H9 (cell line): ENCODE measurements at regions not wholly inside any gene's neighbourhood (a gene's known extent, or its start where the extent isn't known, plus 50 kb on each side); places are given as distances from the start of the nearest gene placed in this dataset.
A peak's percentile ranks its signal among the peaks of the same experiment; 100 is the strongest.

Source experiments
- DNase-seq: peaks from one replicate; pipeline ENCODE4 v3.0.0-alpha.2; 2017
- H2AFZ ChIP-seq: one replicate; pipeline ENCODE4 v1.6.1; 2013; ENCODE audit warnings: mild to moderate bottlenecking, low read length, control low read depth, moderate library complexity
- H2AK5ac ChIP-seq: 2 replicates; pipeline ENCODE4 v1.6.1; 2013; ENCODE audit warnings: low read length, control low read depth, mixed read lengths; ENCODE audit not compliant: insufficient read length
- H2BK120ac ChIP-seq: one replicate; pipeline ENCODE4 v1.6.1; 2013; ENCODE audit warnings: low read depth, mild to moderate bottlenecking, low read length, control low read depth, inconsistent platforms; ENCODE audit not compliant: poor library complexity, severe bottlenecking
- H2BK12ac ChIP-seq: 2 replicates; pipeline ENCODE4 v1.6.1; 2013; ENCODE audit warnings: low read length, control low read depth, mixed read lengths, low read depth; ENCODE audit not compliant: insufficient read length
- H2BK15ac ChIP-seq: 2 replicates; pipeline ENCODE4 v1.6.1; 2013; ENCODE audit warnings: low read depth, low read length, control low read depth
- H2BK20ac ChIP-seq: one replicate; pipeline ENCODE4 v1.6.1; 2013; ENCODE audit warnings: low read depth, mild to moderate bottlenecking, low read length, control low read depth, inconsistent platforms; ENCODE audit not compliant: poor library complexity, severe bottlenecking
- H2BK5ac ChIP-seq: 2 replicates; pipeline ENCODE4 v1.6.1; 2013; ENCODE audit warnings: low read length, control low read depth, mixed read lengths; ENCODE audit not compliant: insufficient read length
- H3K14ac ChIP-seq: 2 replicates; pipeline ENCODE4 v1.6.1; 2013; ENCODE audit warnings: low read length, control low read depth; ENCODE audit not compliant: insufficient read depth
- H3K18ac ChIP-seq: 2 replicates; pipeline ENCODE4 v1.6.1; 2013; ENCODE audit warnings: low read depth, mild to moderate bottlenecking, mixed read lengths, low read length, control low read depth; ENCODE audit not compliant: insufficient read length
- H3K23ac ChIP-seq: 2 replicates; pipeline ENCODE4 v1.6.1; 2013; ENCODE audit warnings: low read length, control low read depth, mixed read lengths, low read depth; ENCODE audit not compliant: insufficient read length
- H3K23me2 ChIP-seq: 2 replicates; pipeline ENCODE4 v1.6.1; 2013; ENCODE audit warnings: low read depth, mild to moderate bottlenecking, mixed read lengths, low read length, control low read depth; ENCODE audit not compliant: insufficient read length, poor library complexity, severe bottlenecking
- H3K27ac ChIP-seq: 2 replicates; pipeline ENCODE4 v1.5.1; 2013; ENCODE audit warnings: low read length, control low read depth, mixed read lengths, low read depth; ENCODE audit not compliant: insufficient read length
- H3K27me3 ChIP-seq: 2 replicates; pipeline ENCODE4 v1.6.1; 2013; ENCODE audit warnings: low read length, control low read depth, inconsistent platforms; ENCODE audit not compliant: insufficient read depth
- H3K4ac ChIP-seq: 2 replicates; pipeline ENCODE4 v1.6.1; 2013; ENCODE audit warnings: low read depth, mild to moderate bottlenecking, control low read depth, inconsistent platforms, low read length, moderate library complexity
- H3K4me1 ChIP-seq: 2 replicates; pipeline ENCODE4 v1.6.1; 2013; ENCODE audit warnings: low read length, control low read depth, inconsistent platforms; ENCODE audit not compliant: insufficient read depth
- H3K4me2 ChIP-seq: 2 replicates; pipeline ENCODE4 v1.6.1; 2013; ENCODE audit warnings: low read length, control low read depth, mixed read lengths; ENCODE audit not compliant: insufficient read length, insufficient read depth
- H3K56ac ChIP-seq: 2 replicates; pipeline ENCODE4 v1.6.1; 2013; ENCODE audit warnings: low read depth, mild to moderate bottlenecking, mixed read lengths, low read length, control low read depth; ENCODE audit not compliant: insufficient read length
- H3K79me1 ChIP-seq: 2 replicates; pipeline ENCODE4 v1.6.1; 2013; ENCODE audit warnings: low read depth, mild to moderate bottlenecking, moderate library complexity, low read length, control low read depth, inconsistent platforms; ENCODE audit not compliant: insufficient read depth, poor library complexity, severe bottlenecking
- H3K79me2 ChIP-seq: 2 replicates; pipeline ENCODE4 v1.6.1; 2013; ENCODE audit warnings: low read length, control low read depth, inconsistent platforms; ENCODE audit not compliant: insufficient read depth
- H3K9ac ChIP-seq: 2 replicates; pipeline ENCODE4 v1.6.1; 2013; ENCODE audit warnings: low read length, control low read depth, mixed read lengths; ENCODE audit not compliant: insufficient read length; ENCODE audit errors: extremely low read depth
- H3K9me3 ChIP-seq: one replicate; pipeline ENCODE4 v1.6.1; 2013; ENCODE audit warnings: low read depth, low read length, inconsistent platforms; ENCODE audit not compliant: control insufficient read depth
- H3T11ph ChIP-seq: one replicate; pipeline ENCODE4 v1.6.1; 2013; ENCODE audit warnings: mild to moderate bottlenecking, low read length, control low read depth, inconsistent platforms
- H4K20me1 ChIP-seq: one replicate; pipeline ENCODE4 v1.6.1; 2013; ENCODE audit not compliant: control insufficient read depth, insufficient read length, insufficient read depth
- H4K5ac ChIP-seq: 2 replicates; pipeline ENCODE4 v1.6.1; 2013; ENCODE audit warnings: low read depth, mild to moderate bottlenecking, mixed read lengths, low read length, control low read depth; ENCODE audit not compliant: insufficient read length
- H4K8ac ChIP-seq: replicated peaks from 2 replicates; pipeline ENCODE4 v1.6.1; 2013; ENCODE audit warnings: low read length, control low read depth, mixed read lengths, low read depth; ENCODE audit not compliant: insufficient read length
- H4K91ac ChIP-seq: 2 replicates; pipeline ENCODE4 v1.6.1; 2013; ENCODE audit warnings: low read depth, mild to moderate bottlenecking, moderate library complexity, mixed read lengths, low read length, control low read depth; ENCODE audit not compliant: insufficient read length
- H3K27ac Mint-ChIP-seq, 3 experiments: 2 replicates in 2 of 3; 3 replicates in 1 of 3; pipeline ENCODE4 v1.8.0; 2020 to 2021; ENCODE audit warnings: mixed read lengths in 3 of 3, mild to moderate bottlenecking in 1 of 3, moderate library complexity in 1 of 3
- H3K27me3 Mint-ChIP-seq: 2 replicates; pipeline ENCODE4 v1.8.0; 2021; ENCODE audit warnings: low read depth, mild to moderate bottlenecking, moderate library complexity, mixed read lengths
- H3K36me3 Mint-ChIP-seq, 3 experiments: 2 replicates in 2 of 3; 3 replicates in 1 of 3; pipeline ENCODE4 v1.8.0; 2020 to 2021; ENCODE audit warnings: low read depth in 3 of 3, mixed read lengths in 3 of 3; ENCODE audit not compliant: insufficient read depth in 1 of 3
- H3K4me1 Mint-ChIP-seq, 2 experiments: 2 replicates each; pipeline ENCODE4 v1.8.0; 2020; ENCODE audit warnings: mixed read lengths in 2 of 2
- H3K4me3 Mint-ChIP-seq, 2 experiments: 2 replicates in 1 of 2; 3 replicates in 1 of 2; pipeline ENCODE4 v1.8.0; 2020 to 2021; ENCODE audit warnings: mild to moderate bottlenecking in 2 of 2, mixed read lengths in 2 of 2, moderate library complexity in 1 of 2
- H3K9me3 Mint-ChIP-seq, 2 experiments: 2 replicates in 1 of 2; 3 replicates in 1 of 2; pipeline ENCODE4 v1.8.0; 2020; ENCODE audit warnings: mild to moderate bottlenecking in 2 of 2, mixed read lengths in 2 of 2, moderate library complexity in 1 of 2
- WGBS: extraction: QIAGEN DNeasy Blood & Tissue Kit; methylation state at CpG from one replicate; pipeline ENCODE4 v1.1.7; 2013; ENCODE audit warnings: missing lambda C conversion rate, low lambda C conversion rate, mixed read lengths; ENCODE audit not compliant: insufficient read length; ENCODE audit errors: extremely low coverage; 5-methylcytosine and 5-hydroxymethylcytosine counted together
- TF ChIP-seq, protein P1 (sequence below): fragments of 200-600 bp; sonication (generic); conservative IDR thresholded peaks from 3 replicates; pipeline ENCODE4 v1.8.0; 2021; ENCODE audit warnings: antibody characterized with exemption, mild to moderate bottlenecking

DNA sequence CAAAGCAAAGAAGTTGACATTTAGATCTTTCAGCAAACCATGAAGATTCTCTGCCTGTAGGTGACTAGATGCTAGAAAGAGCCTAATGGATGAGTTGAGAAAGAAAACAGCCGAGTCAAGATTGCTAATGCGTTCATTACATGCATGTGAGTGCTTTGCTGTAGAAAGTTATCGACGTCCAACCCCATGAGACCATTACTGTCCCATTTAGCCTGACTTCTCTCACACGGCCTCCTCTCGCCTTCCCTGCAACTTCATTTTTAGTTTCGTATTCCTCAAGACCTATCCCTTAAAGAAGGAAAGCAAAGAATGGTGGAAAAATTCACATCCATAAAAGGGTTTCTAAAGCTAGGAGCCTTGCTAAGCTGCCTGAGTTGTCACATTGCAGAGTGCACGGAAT lies 113.7 kb upstream of the DPP6 start:
- Histone ChIP-seq H3K79me2 (no peaks in the 10 kb centered on the region), H3K18ac (no peak overlapping the region), H4K20me1 (no peaks in the 10 kb centered on the region), H3K79me1 (no peaks in the 10 kb centered on the region), H2BK15ac (0 out of 2 replicates have a peak overlapping the region, but pooled peaks have one; percentile 60), H2AK5ac (no peak overlapping the region), H3K23me2 (no peaks in the 10 kb centered on the region), H3K14ac (no peak overlapping the region), H4K8ac (no peak overlapping the region), H3K27ac (no peak overlapping the region), H2BK12ac (no peak overlapping the region), H3K4ac (no peak overlapping the region), H4K91ac (no peak overlapping the region), H3K9ac (no peak overlapping the region), H2BK120ac (no peak overlapping the region), H2BK20ac (no peak overlapping the region), H3K4me2 (no peak overlapping the region), H3K4me1 (0 out of 2 replicates have a peak, but pooled peaks cover 2% of the 10 kb centered on the region), H3K23ac (no peak overlapping the region), H3T11ph (no peak overlapping the region), H2BK5ac (no peak overlapping the region), H4K5ac (no peak overlapping the region), H3K27me3 (no peaks in the 10 kb centered on the region), H2AFZ (no peak overlapping the region), H3K9me3 (peaks cover 13% of the 10 kb centered on the region), H3K56ac (no peak overlapping the region)
- H3K9me3 Mint-ChIP-seq = peaks cover 82 to 92% of the 10 kb centered on the region in 2 experiments
- H3K27ac Mint-ChIP-seq = no peak overlapping the region
- DNase-seq = no peak
- H3K4me1 Mint-ChIP-seq = 0 out of 4 replicates have a peak, but pooled peaks cover 0 to 2% of the 10 kb centered on the region in 2 experiments
- H3K36me3 Mint-ChIP-seq = peaks cover 3 to 44% (median 6%) of the 10 kb centered on the region in 3 experiments; a peak in 5 of 7 replicates
- H3K27me3 Mint-ChIP-seq = peaks cover 4% of the 10 kb centered on the region
- H3K4me3 Mint-ChIP-seq = no peak overlapping the region
- TF ChIP-seq, protein P1, sequence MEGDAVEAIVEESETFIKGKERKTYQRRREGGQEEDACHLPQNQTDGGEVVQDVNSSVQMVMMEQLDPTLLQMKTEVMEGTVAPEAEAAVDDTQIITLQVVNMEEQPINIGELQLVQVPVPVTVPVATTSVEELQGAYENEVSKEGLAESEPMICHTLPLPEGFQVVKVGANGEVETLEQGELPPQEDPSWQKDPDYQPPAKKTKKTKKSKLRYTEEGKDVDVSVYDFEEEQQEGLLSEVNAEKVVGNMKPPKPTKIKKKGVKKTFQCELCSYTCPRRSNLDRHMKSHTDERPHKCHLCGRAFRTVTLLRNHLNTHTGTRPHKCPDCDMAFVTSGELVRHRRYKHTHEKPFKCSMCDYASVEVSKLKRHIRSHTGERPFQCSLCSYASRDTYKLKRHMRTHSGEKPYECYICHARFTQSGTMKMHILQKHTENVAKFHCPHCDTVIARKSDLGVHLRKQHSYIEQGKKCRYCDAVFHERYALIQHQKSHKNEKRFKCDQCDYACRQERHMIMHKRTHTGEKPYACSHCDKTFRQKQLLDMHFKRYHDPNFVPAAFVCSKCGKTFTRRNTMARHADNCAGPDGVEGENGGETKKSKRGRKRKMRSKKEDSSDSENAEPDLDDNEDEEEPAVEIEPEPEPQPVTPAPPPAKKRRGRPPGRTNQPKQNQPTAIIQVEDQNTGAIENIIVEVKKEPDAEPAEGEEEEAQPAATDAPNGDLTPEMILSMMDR = no peak
- no CpG with 5 or more reads among the region's 8 CpGs for WGBS
